HUES48 (cell line): ENCODE measurements at regions not wholly inside any gene's neighbourhood (a gene's known extent, or its start where the extent isn't known, plus 50 kb on each side); places are given as distances from the start of the nearest gene placed in this dataset.

Experiments
- H3K27ac ChIP-seq: one replicate; pipeline ENCODE4 v1.7.0; 2013; ENCODE audit warnings: low read depth, low read length, inconsistent platforms
- H3K27me3 ChIP-seq: 2 replicates; pipeline ENCODE4 v1.6.1; 2013; ENCODE audit warnings: mild to moderate bottlenecking, low read length; ENCODE audit not compliant: control insufficient read depth, insufficient read depth
- H3K36me3 ChIP-seq: 2 replicates; pipeline ENCODE4 v1.6.1; 2013; ENCODE audit warnings: low read length; ENCODE audit not compliant: control insufficient read depth, insufficient read depth
- H3K4me1 ChIP-seq: 2 replicates; pipeline ENCODE4 v1.6.1; 2013; ENCODE audit warnings: mild to moderate bottlenecking, low read length; ENCODE audit not compliant: control insufficient read depth, insufficient read depth
- H3K4me3 ChIP-seq: 2 replicates; pipeline ENCODE4 v1.5.1; 2013; ENCODE audit warnings: mild to moderate bottlenecking, low read depth, low read length
- H3K9ac ChIP-seq: 2 replicates; pipeline ENCODE4 v1.6.1; 2013; ENCODE audit warnings: mild to moderate bottlenecking, low read depth, low read length, moderate library complexity
- H3K9me3 ChIP-seq: 2 replicates; pipeline ENCODE4 v1.6.1; 2013; ENCODE audit warnings: low read length; ENCODE audit not compliant: control insufficient read depth, insufficient read depth

DNA sequence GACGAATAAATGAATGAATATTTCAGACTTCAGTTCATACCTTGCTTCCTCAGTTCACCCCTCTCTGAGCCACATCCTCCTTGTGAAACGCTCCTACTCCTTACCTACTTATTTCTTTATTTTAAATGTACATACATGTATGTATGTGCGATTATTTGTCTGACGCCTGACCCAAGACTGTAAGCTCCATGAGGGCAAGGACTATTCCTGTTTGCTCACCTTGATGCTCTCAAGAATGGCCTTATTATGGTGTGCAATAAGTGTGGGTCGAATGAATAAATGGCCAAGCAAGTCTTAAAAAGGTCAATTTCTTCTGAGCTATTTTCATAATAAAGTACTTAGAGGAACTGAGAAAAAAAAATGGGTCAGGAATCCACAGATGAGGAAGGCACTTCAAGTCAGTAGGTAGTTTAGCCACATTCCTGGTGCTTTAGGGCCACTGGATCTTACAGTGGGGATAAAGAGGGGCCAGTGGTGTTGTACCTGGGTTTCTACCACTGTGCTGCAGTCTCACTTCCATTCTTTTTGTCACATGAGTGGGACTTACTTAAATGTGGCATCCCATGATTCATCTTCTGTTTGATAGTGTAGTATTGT is 74.7 kb downstream of the SDC1 start:
- Histone ChIP-seq H3K27me3 (no peaks in the 10 kb centered on the region), H3K4me1 (peaks cover 26% of the 10 kb centered on the region), H3K4me3 (no peak overlapping the region), H3K9ac (no peak overlapping the region), H3K9me3 (no peaks in the 10 kb centered on the region), H3K27ac (no peak overlapping the region), H3K36me3 (no peaks in the 10 kb centered on the region)

DNA sequence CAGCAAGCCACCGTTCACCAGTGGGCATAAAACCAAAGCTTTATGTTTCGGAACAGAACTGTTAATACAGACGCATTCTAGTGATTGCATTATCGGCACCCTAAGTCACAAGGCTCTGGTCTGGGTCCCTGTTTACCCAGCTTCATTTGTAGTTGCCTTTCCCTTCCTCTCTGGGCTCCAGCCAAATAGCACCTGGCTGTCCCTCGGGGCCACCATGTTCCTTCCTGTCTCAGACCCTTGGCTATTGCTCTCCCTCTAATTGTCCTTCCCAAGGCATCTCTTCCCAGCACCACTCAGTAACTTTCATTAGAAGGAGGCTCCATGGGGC is 75.3 kb downstream of the SDC1 start:
- Histone ChIP-seq H3K36me3 (no peaks in the 10 kb centered on the region), H3K27ac (peak overlapping the region; percentile 81), H3K9ac (0 out of 2 replicates have a peak overlapping the region, but pooled peaks have one; percentile 1), H3K4me3 (no peak overlapping the region), H3K9me3 (no peaks in the 10 kb centered on the region), H3K27me3 (no peaks in the 10 kb centered on the region), H3K4me1 (peaks cover 26% of the 10 kb centered on the region)

GRCh38 chr2:20148923-20149702 is 75.8 kb downstream of the SDC1 start:
- Histone ChIP-seq H3K9ac (peak overlapping the region; percentile 30; the same call in 1 of the 2 replicates), H3K27ac (peak overlapping the region; percentile 81), H3K27me3 (no peaks in the 10 kb centered on the region), H3K4me3 (no peak overlapping the region; the same call in 1 of the 2 replicates), H3K9me3 (no peaks in the 10 kb centered on the region), H3K4me1 (peaks cover 26% of the 10 kb centered on the region), H3K36me3 (no peaks in the 10 kb centered on the region)

- Histone ChIP-seq H3K9me3 (no peaks in the 10 kb centered on the region), H3K27ac (peak overlapping the region; percentile 81), H3K36me3 (no peaks in the 10 kb centered on the region), H3K4me1 (peaks cover 26% of the 10 kb centered on the region), H3K9ac (peak overlapping the region; percentile 30; the same call in 1 of the 2 replicates), H3K4me3 (no peak overlapping the region; the same call in 1 of the 2 replicates), H3K27me3 (no peaks in the 10 kb centered on the region)
Measured at GRCh38 chr2:20148426-20148922, 76.5 kb downstream of the SDC1 start.

DNA sequence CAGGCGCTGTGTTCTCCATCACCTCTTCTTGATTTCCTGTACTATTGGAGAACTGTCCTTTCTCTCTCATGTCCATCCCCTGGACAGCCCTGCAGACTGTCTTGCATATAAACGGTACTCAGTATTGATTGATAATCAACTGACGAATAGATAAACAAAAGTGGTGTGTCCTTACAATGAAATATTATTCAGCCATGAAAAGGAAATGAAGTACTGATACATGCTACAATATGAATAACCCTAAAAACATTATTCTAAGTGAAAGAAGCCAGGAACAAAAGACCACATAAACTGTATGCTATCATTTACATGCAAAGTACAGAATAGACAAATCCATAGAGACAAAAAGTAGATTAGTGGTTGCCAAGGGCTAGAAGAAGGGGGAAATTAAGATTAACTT is 77.6 kb downstream of the SDC1 start:
- Histone ChIP-seq H3K4me3 (no peak overlapping the region), H3K36me3 (no peaks in the 10 kb centered on the region), H3K27me3 (no peaks in the 10 kb centered on the region), H3K4me1 (peaks cover 26% of the 10 kb centered on the region), H3K9me3 (no peaks in the 10 kb centered on the region), H3K27ac (no peak overlapping the region), H3K9ac (no peak overlapping the region)

- H3K9me3 ChIP-seq = no peaks in the 10 kb centered on the region
- H3K27me3 ChIP-seq = no peaks in the 10 kb centered on the region
- H3K4me3 ChIP-seq = no peak overlapping the region
- no peak overlapping the region for H3K9ac ChIP-seq
- H3K36me3 ChIP-seq = no peaks in the 10 kb centered on the region
- peaks cover 26% of the 10 kb centered on the region for H3K4me1 ChIP-seq
- H3K27ac ChIP-seq = no peak overlapping the region
Measured at GRCh38 chr2:20146401-20146800, 78.5 kb downstream of the SDC1 start.

DNA sequence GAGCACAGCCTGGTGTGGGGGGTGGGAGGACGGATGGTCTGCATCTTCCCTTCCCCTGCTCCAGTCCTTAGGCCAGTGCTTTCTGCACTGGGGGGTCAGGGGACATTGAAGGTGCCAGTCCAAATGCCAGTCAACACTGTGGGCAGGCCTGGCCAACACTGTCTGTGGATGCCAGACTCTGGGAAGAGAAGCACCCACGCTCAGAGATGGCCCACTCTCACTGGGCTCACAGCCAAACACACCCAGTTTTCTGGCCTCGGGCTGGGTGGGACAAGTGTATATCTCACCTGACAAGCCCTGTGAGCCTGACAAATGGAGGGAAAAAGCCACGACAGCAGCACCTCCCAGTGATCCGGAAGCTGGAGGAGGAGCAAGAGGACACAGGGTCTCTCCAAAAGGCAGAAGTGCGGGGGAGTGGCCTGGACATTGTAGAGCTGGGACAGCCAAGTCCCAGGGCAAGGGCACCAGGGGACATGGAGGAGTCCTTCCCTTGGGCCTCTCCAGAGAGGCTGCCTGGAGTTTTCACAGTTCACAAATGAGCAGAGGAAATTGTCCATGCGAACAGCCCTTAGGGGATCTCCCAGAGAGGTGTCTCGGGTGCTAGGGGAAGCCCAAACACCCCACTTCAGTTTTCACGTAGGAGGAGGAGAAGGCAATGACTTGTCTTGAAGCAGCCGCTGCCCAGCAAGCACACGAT is 79.3 kb downstream of the SDC1 start:
- H3K36me3 ChIP-seq = no peaks in the 10 kb centered on the region
- no peak overlapping the region for H3K9ac ChIP-seq
- H3K9me3 ChIP-seq = no peaks in the 10 kb centered on the region
- H3K27ac ChIP-seq = no peak overlapping the region
- no peaks in the 10 kb centered on the region for H3K27me3 ChIP-seq
- H3K4me1 ChIP-seq = peaks cover 20% of the 10 kb centered on the region
- H3K4me3 ChIP-seq = no peak overlapping the region

DNA sequence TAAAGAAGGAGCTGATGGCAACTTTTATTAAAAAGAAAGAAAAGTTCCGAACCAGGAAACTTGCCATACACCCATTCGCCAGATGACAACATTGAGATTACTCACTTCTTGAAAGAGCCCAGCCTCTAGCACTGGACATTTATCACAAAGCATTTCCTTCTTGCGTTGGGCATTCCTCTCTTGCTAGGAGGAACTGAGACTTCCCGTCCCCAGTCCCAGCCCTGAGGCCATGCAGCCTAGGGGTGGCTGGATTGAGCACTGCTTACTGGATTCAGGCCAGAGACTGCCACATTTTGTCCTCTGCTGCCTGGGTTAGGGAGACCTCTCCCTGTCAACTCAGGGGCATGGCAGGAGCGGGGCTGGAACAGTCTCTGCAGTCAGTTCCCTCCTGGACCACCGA is 80.1 kb downstream of the SDC1 start:
- Histone ChIP-seq H3K36me3 (no peaks in the 10 kb centered on the region), H3K4me3 (no peak overlapping the region), H3K9ac (no peak overlapping the region), H3K27ac (no peak overlapping the region), H3K27me3 (no peaks in the 10 kb centered on the region), H3K9me3 (no peaks in the 10 kb centered on the region), H3K4me1 (peaks cover 21% of the 10 kb centered on the region)

GRCh38 chr2:20144196-20144595 is 80.7 kb downstream of the SDC1 start:
- no peak overlapping the region for H3K4me3 ChIP-seq
- no peaks in the 10 kb centered on the region for H3K9me3 ChIP-seq
- H3K36me3 ChIP-seq = no peaks in the 10 kb centered on the region
- no peak overlapping the region for H3K27ac ChIP-seq
- H3K9ac ChIP-seq = no peak overlapping the region
- peaks cover 17% of the 10 kb centered on the region for H3K4me1 ChIP-seq
- H3K27me3 ChIP-seq = no peaks in the 10 kb centered on the region

DNA sequence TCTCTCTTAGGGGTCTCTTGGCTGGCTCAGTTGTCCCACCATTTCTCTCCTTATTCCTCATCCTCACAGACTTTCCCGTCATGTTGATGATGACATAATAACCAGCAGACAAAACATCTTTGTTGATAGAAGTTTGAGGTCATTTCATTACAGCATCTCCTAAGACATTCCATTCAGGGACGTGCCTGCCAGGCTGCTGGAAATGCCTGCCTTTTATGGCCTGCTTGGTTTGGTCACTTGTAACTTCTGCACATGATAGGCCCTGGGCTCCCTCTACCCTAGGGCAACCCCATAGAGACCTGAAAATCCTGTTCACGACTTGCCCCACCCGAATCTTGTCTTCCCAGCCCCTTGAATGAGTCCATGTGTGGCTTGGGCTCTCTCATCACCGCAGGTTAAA is 81.7 kb downstream of the SDC1 start:
- Histone ChIP-seq H3K36me3 (no peaks in the 10 kb centered on the region), H3K9ac (no peak overlapping the region), H3K4me1 (peaks cover 8% of the 10 kb centered on the region), H3K27me3 (no peaks in the 10 kb centered on the region), H3K27ac (no peak overlapping the region), H3K9me3 (no peaks in the 10 kb centered on the region), H3K4me3 (no peak overlapping the region)

DNA sequence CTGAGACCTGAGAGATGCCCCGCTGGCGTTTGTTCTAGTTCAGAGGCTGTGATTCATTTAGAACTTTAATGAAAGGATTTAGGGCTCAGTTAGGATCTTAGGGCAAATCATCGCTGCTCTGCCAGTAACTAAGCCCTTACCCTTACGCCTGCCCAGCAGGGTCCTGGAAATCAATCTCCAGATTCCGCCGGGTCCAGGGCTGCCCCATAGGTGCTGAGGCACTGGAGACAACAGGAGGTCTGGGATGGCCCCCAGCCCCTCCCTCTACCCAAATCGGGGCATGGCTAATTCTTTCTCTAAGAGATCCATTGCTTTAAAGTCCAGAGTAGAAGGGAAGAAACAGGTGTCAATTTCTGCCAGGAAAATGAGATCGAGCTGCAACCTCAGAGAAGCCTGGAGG is 83.1 kb downstream of the SDC1 start:
- no peaks in the 10 kb centered on the region for H3K27me3 ChIP-seq
- no peaks in the 10 kb centered on the region for H3K9me3 ChIP-seq
- H3K27ac ChIP-seq = no peak overlapping the region
- no peak overlapping the region for H3K9ac ChIP-seq
- no peak overlapping the region for H3K4me3 ChIP-seq
- peaks cover 10% of the 10 kb centered on the region for H3K4me1 ChIP-seq
- H3K36me3 ChIP-seq = no peaks in the 10 kb centered on the region
